ENCODE measurements at regions not wholly inside any gene's neighbourhood (a gene's known extent, or its start where the extent isn't known, plus 50 kb on each side); places are given as distances from the start of the nearest gene placed in this dataset.

DNA sequence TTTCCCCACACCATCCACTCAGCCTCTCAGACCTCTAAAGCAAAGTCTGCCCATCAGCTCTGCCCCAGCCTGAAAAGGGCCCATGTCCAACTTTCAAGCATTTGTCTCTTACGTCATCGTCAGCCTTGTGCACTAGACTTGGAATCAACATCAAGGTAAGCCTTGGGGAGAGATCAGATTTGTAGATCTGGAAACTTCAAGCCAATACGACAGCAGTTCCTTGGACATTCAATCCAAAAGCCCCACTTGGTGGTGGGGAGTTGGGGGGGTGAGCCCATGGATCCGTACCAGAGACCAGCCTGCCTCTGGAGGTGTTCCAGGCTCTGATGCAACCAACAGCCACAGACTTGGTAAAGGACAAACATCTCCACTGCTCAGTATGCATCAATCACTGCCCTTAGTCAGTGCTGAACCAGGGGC, 206.8 kb upstream of the MEIS1 start:
- TF ChIP-seq, protein P1, sequence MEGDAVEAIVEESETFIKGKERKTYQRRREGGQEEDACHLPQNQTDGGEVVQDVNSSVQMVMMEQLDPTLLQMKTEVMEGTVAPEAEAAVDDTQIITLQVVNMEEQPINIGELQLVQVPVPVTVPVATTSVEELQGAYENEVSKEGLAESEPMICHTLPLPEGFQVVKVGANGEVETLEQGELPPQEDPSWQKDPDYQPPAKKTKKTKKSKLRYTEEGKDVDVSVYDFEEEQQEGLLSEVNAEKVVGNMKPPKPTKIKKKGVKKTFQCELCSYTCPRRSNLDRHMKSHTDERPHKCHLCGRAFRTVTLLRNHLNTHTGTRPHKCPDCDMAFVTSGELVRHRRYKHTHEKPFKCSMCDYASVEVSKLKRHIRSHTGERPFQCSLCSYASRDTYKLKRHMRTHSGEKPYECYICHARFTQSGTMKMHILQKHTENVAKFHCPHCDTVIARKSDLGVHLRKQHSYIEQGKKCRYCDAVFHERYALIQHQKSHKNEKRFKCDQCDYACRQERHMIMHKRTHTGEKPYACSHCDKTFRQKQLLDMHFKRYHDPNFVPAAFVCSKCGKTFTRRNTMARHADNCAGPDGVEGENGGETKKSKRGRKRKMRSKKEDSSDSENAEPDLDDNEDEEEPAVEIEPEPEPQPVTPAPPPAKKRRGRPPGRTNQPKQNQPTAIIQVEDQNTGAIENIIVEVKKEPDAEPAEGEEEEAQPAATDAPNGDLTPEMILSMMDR (IDR thresholded peaks at IDR 0.05), result no peak
- no peak for TF ChIP-seq POLR2A (IDR thresholded peaks at IDR 0.05)
